H1 (cell line): ENCODE measurements at regions not wholly inside any gene's neighbourhood (a gene's known extent, or its start where the extent isn't known, plus 50 kb on each side); places are given as distances from the start of the nearest gene placed in this dataset.

ENCODE experiments used
- CTCF ChIA-PET: fragments of 300-600 bp; sonication (Branson Sonifier 250); formaldehyde crosslinking; loops from one replicate; lab custom pipeline; 2021; ENCODE audit not compliant: partially characterized antibody; lab: Charles Lee
- POLR2A ChIA-PET: fragments of 300-600 bp; sonication (Branson Sonifier 250); formaldehyde crosslinking; loops from one replicate; lab custom pipeline; 2021; ENCODE audit warnings: inconsistent platforms; ENCODE audit not compliant: partially characterized antibody; lab: Charles Lee
- DNase-seq, 2 experiments: peaks; one replicate each; pipeline versions ENCODE4 v3.0.0 to v3.0.0-alpha.2; 2010 to 2022; ENCODE audit warnings: low spot score in 2 of 2, low read depth in 1 of 2, mixed read lengths in 1 of 2
- FAIRE-seq: peaks from 2 replicates; lab custom pipeline; 2011; peaks lifted over from hg19 to GRCh38; lab: Jason Lieb, UNC
- H2AFZ ChIP-seq: 2 replicates; pipeline ENCODE4 v1.8.1; 2012; ENCODE audit warnings: low read length, inconsistent platforms
- H2AK5ac ChIP-seq: 2 replicates; pipeline ENCODE4 v1.6.1; 2013; ENCODE audit warnings: low read depth, low read length
- H2BK120ac ChIP-seq: replicated peaks from 2 replicates; pipeline ENCODE3; 2013; ENCODE audit warnings: low read depth, low read length, inconsistent platforms
- H2BK12ac ChIP-seq: 2 replicates; pipeline ENCODE4 v1.6.1; 2013; ENCODE audit warnings: low read depth, low read length
- H2BK15ac ChIP-seq: 2 replicates; pipeline ENCODE4 v1.6.1; 2013; ENCODE audit warnings: low read length
- H2BK20ac ChIP-seq: 2 replicates; pipeline ENCODE4 v1.6.1; 2013; ENCODE audit warnings: low read length
- H2BK5ac ChIP-seq: 2 replicates; pipeline ENCODE4 v1.6.1; 2013; ENCODE audit warnings: low read depth, low read length
- H3K14ac ChIP-seq: 2 replicates; pipeline ENCODE4 v1.6.1; 2013; ENCODE audit warnings: inconsistent platforms; ENCODE audit not compliant: insufficient read length
- H3K18ac ChIP-seq: 2 replicates; pipeline ENCODE4 v1.6.1; 2013; ENCODE audit warnings: low read length; ENCODE audit errors: extremely low read depth
- H3K23ac ChIP-seq: 2 replicates; pipeline ENCODE4 v1.6.1; 2013; ENCODE audit warnings: inconsistent platforms; ENCODE audit not compliant: insufficient read length
- H3K23me2 ChIP-seq: 2 replicates; pipeline ENCODE4 v1.6.1; 2013; ENCODE audit warnings: low read depth, low read length
- H3K27ac ChIP-seq: 2 replicates; pipeline ENCODE4 v1.6.1; 2011; ENCODE audit warnings: low read depth, low read length, inconsistent platforms
- H3K27me3 ChIP-seq, 4 experiments: replicated peaks in 1 of 4; 1 replicate in 1 of 4; 2 replicates in 3 of 4; pipeline versions ENCODE4 v1.6.1 to v1.8.1; 2011 to 2013; ENCODE audit warnings: low read length in 3 of 4, mild to moderate bottlenecking in 3 of 4, inconsistent platforms in 2 of 4, mixed read lengths in 2 of 4, moderate library complexity in 1 of 4; ENCODE audit not compliant: control insufficient read depth in 3 of 4, insufficient read depth in 3 of 4; ENCODE audit errors: extremely low read depth in 1 of 4
- H3K36me3 ChIP-seq, 4 experiments: 2 replicates each; pipeline versions ENCODE4 v1.6.1 to v1.8.1; 2011 to 2013; ENCODE audit warnings: mild to moderate bottlenecking in 4 of 4, low read length in 3 of 4, moderate library complexity in 2 of 4, control low read depth in 1 of 4, inconsistent platforms in 1 of 4; ENCODE audit not compliant: insufficient read depth in 4 of 4, control insufficient read depth in 2 of 4
- H3K4ac ChIP-seq: replicated peaks from 2 replicates; pipeline ENCODE3; 2013; ENCODE audit warnings: low read length, low read depth, mixed read lengths, inconsistent platforms; ENCODE audit not compliant: insufficient read length
- H3K4me1 ChIP-seq, 4 experiments: replicated peaks in 1 of 4; 1 replicate in 1 of 4; 2 replicates in 3 of 4; pipeline versions ENCODE4 v1.6.1 to v1.8.1; 2011 to 2013; ENCODE audit warnings: low read length in 3 of 4, inconsistent platforms in 2 of 4, mixed read lengths in 1 of 4; ENCODE audit not compliant: insufficient read depth in 4 of 4, control insufficient read depth in 3 of 4
- H3K4me2 ChIP-seq, 2 experiments: 2 replicates each; pipeline versions ENCODE4 v1.6.1 to v1.8.1; 2011 to 2013; ENCODE audit warnings: low read depth in 2 of 2, low read length in 2 of 2, control low read depth in 1 of 2, inconsistent platforms in 1 of 2, mild to moderate bottlenecking in 1 of 2; ENCODE audit not compliant: insufficient read depth in 1 of 2
- H3K4me3 ChIP-seq, 4 experiments: fragments of 200-600, 300-600 bp in 1 of 4; sonication (generic), shearing (Covaris generic), sonication (Bioruptor Twin) in 1 of 4; 2 replicates each; pipeline versions ENCODE4 v1.5.1 to v1.8.1; 2011 to 2016; ENCODE audit warnings: low read length in 4 of 4, low read depth in 3 of 4, control low read depth in 2 of 4, inconsistent platforms in 2 of 4, mild to moderate bottlenecking in 2 of 4, mixed read lengths in 1 of 4, moderate library complexity in 1 of 4; ENCODE audit not compliant: insufficient read depth in 2 of 4; ENCODE audit errors: extremely low read depth in 1 of 4
- H3K56ac ChIP-seq: replicated peaks from 2 replicates; pipeline ENCODE3; 2013; ENCODE audit warnings: low read depth, mild to moderate bottlenecking, mixed read lengths, low read length, inconsistent platforms; ENCODE audit not compliant: insufficient read length
- H3K79me1 ChIP-seq: 2 replicates; pipeline ENCODE4 v1.6.1; 2013; ENCODE audit warnings: low read depth, low read length, control low read depth
- H3K79me2 ChIP-seq, 2 experiments: 2 replicates each; pipeline versions ENCODE4 v1.6.1 to v1.8.1; 2012 to 2013; ENCODE audit warnings: low read length in 2 of 2, mild to moderate bottlenecking in 2 of 2, inconsistent platforms in 1 of 2; ENCODE audit not compliant: insufficient read depth in 2 of 2, control insufficient read depth in 1 of 2
- H3K9ac ChIP-seq, 4 experiments: replicated peaks in 1 of 4; 1 replicate in 1 of 4; 2 replicates in 3 of 4; pipeline versions ENCODE4 v1.6.1 to v1.8.1; 2011 to 2013; ENCODE audit warnings: low read depth in 3 of 4, low read length in 3 of 4, control low read depth in 2 of 4, mild to moderate bottlenecking in 2 of 4, moderate library complexity in 2 of 4, inconsistent platforms in 1 of 4; ENCODE audit errors: extremely low read depth in 1 of 4
- H3K9me3 ChIP-seq, 2 experiments: 2 replicates each; pipeline versions ENCODE4 v1.6.1 to v1.8.1; 2012 to 2013; ENCODE audit warnings: mild to moderate bottlenecking in 2 of 2, moderate library complexity in 2 of 2, control low read depth in 1 of 2, inconsistent platforms in 1 of 2, low read depth in 1 of 2, low read length in 1 of 2, mixed read lengths in 1 of 2; ENCODE audit not compliant: insufficient read depth in 2 of 2
- H4K20me1 ChIP-seq, 2 experiments: replicated peaks in 1 of 2; 2 replicates each; pipeline versions ENCODE3 to v1.8.1; 2011 to 2013; ENCODE audit warnings: inconsistent platforms in 2 of 2, low read length in 2 of 2, mild to moderate bottlenecking in 1 of 2; ENCODE audit not compliant: insufficient read depth in 2 of 2, control insufficient read depth in 1 of 2
- H4K5ac ChIP-seq: 2 replicates; pipeline ENCODE4 v1.6.1; 2013; ENCODE audit warnings: low read length, low read depth, mixed read lengths, inconsistent platforms; ENCODE audit not compliant: insufficient read length
- H4K8ac ChIP-seq: 2 replicates; pipeline ENCODE4 v1.8.0; 2013; ENCODE audit warnings: mild to moderate bottlenecking, moderate library complexity, low read length, inconsistent platforms; ENCODE audit not compliant: insufficient read depth; ENCODE audit errors: extremely low read depth
- H4K91ac ChIP-seq: replicated peaks from 2 replicates; pipeline ENCODE3; 2013; ENCODE audit warnings: low read length, mixed read lengths, inconsistent platforms; ENCODE audit not compliant: insufficient read length
- ATF3 ChIP-seq: IDR thresholded peaks from 2 replicates; pipeline ENCODE4 v1.6.1; 2011; ENCODE audit warnings: low read depth, mild to moderate bottlenecking, low read length; ENCODE audit not compliant: insufficient read depth
- KDM4A ChIP-seq: IDR thresholded peaks from one replicate; pipeline ENCODE4 v1.7.1; 2012; ENCODE audit warnings: low read depth, mild to moderate bottlenecking, moderate library complexity, low read length, inconsistent platforms; ENCODE audit not compliant: severe bottlenecking
- SIX5 ChIP-seq: IDR thresholded peaks from 2 replicates; pipeline ENCODE4 v1.6.1; 2011; ENCODE audit warnings: mild to moderate bottlenecking, low read depth, low read length
- TAF1 ChIP-seq: IDR thresholded peaks from 2 replicates; pipeline ENCODE4 v1.6.1; 2011; ENCODE audit warnings: mild to moderate bottlenecking, low read depth, low read length
- WGBS, 2 experiments: shearing (Covaris generic) in 1 of 2; methylation state at CpG; one replicate each; pipeline versions ENCODE4 v1.1.6 to v1.1.7; 2013 to 2015; ENCODE audit warnings: low lambda C conversion rate in 2 of 2, mixed read lengths in 2 of 2, inconsistent platforms in 1 of 2, low coverage in 1 of 2, missing lambda C conversion rate in 1 of 2; ENCODE audit not compliant: insufficient replicate concordance in 2 of 2, insufficient coverage in 1 of 2, insufficient read length in 1 of 2; ENCODE audit errors: extremely low coverage in 1 of 2, missing lambda C conversion rate in 1 of 2; 5-methylcytosine and 5-hydroxymethylcytosine counted together

- Histone ChIP-seq H3K14ac (no peak overlapping the region), H3K56ac (no peak overlapping the region), H3K79me2 (no peaks in the 10 kb centered on the region), H3K23me2 (no peaks in the 10 kb centered on the region), H3K27me3 (no peaks in the 10 kb centered on the region), H3K9ac (no peak overlapping the region), H3K4ac (no peak overlapping the region), H4K8ac (no peak overlapping the region), H3K4me1 (no peaks in the 10 kb centered on the region), H3K23ac (no peak overlapping the region), H2AFZ (no peak overlapping the region), H3K79me1 (no peaks in the 10 kb centered on the region), H3K36me3 (no peaks in the 10 kb centered on the region), H3K4me2 (no peak overlapping the region), H2AK5ac (no peak overlapping the region), H4K91ac (no peak overlapping the region), H2BK15ac (no peak overlapping the region), H3K9me3 (peaks cover 0 to 5% of the 10 kb centered on the region in 2 experiments; a peak in 1 of 4 replicates), H3K4me3 (no peak overlapping the region), H2BK20ac (no peak overlapping the region), H2BK5ac (no peak overlapping the region), H3K18ac (no peak overlapping the region), H3K27ac (no peak overlapping the region), H4K20me1 (no peaks in the 10 kb centered on the region), H2BK120ac (no peak overlapping the region), H4K5ac (no peak overlapping the region), H2BK12ac (no peak overlapping the region)
- WGBS, 2 experiments: 88% methylated on average over 1 of the region's 1 CpG; no CpG with 5 or more reads in 1 of the 2 experiments
- ChIA-PET POLR2A (no interaction called here), CTCF (no interaction called here)
- FAIRE-seq (no peak), DNase-seq (no peak)
- TF ChIP-seq TAF1: no peak
- TF ChIP-seq KDM4A: no peak
- TF ChIP-seq SIX5: no peak
- no peak for TF ChIP-seq ATF3
Measured at GRCh38 chrX:26788402-26788998, 572.5 kb downstream of the MAGEB5 start.
